Body of pancreas (tissue), 4 donors: ENCODE measurements at regions not wholly inside any gene's neighbourhood (a gene's known extent, or its start where the extent isn't known, plus 50 kb on each side); places are given as distances from the start of the nearest gene placed in this dataset.

Experiments
- ATAC-seq: fragments of 150-250 bp; one replicate; pipeline ENCODE4 v1.9.1; 2016
- DNase-seq, 4 donors: peaks; one replicate each; pipeline ENCODE4 v3.0.0-alpha.2; 2019
- H3K27ac ChIP-seq, 4 donors: fragments of 200-600 bp; sonication (generic); 1 replicate in 3 of 4; 2 replicates in 1 of 4; pipeline versions ENCODE4 v1.5.1 to v1.6.1; 2016 to 2019; ENCODE audit warnings: mild to moderate bottlenecking in 1 of 4, mixed read lengths in 1 of 4, moderate library complexity in 1 of 4
- H3K27me3 ChIP-seq, 2 donors: fragments of 200-600 bp; sonication (generic); one replicate each; pipeline ENCODE4 v1.6.0; 2016; ENCODE audit warnings: mild to moderate bottlenecking in 1 of 2
- H3K36me3 ChIP-seq, 2 donors: fragments of 200-600 bp; sonication (generic); replicated peaks in 1 of 2; 2 replicates each; pipeline ENCODE4 v1.5.1; 2016; ENCODE audit warnings: low read depth in 2 of 2; ENCODE audit not compliant: insufficient read depth in 1 of 2
- H3K4me1 ChIP-seq: fragments of 200-600 bp; sonication (generic); one replicate; pipeline ENCODE4 v1.6.0; 2016
- H3K4me3 ChIP-seq, 2 donors: fragments of 200-600 bp; sonication (generic); 1 replicate in 1 of 2; 2 replicates in 1 of 2; pipeline ENCODE4 v1.5.1; 2016 to 2019
- H3K9me3 ChIP-seq, 3 donors: fragments of 200-600 bp; sonication (generic); 1 replicate in 2 of 3; 2 replicates in 1 of 3; pipeline ENCODE4 v1.5.1; 2016
- POLR2A ChIP-seq, 3 donors: fragments of 450-650 bp; IDR thresholded peaks; one replicate each; pipeline ENCODE4 v1.6.1; 2016; ENCODE audit warnings: antibody characterized with exemption in 3 of 3, mild to moderate bottlenecking in 2 of 3
- WGBS, 2 donors: methylation state at CpG; one replicate each; pipeline ENCODE4 v1.1.5; 2017; 5-methylcytosine and 5-hydroxymethylcytosine counted together
- intact Hi-C: fragments of 100-400 bp; cut with DNase I; formaldehyde crosslinking; loops from one replicate; pipeline ENCODE4 v1.15.1; 2023
- TF ChIP-seq, protein P1 (sequence below), 7 experiments: fragments of 450-650 bp in 4 of 7; fragments of 200-600 bp in 3 of 7; sonication (generic) in 3 of 7; IDR thresholded peaks; one replicate each; pipeline ENCODE4 v1.5.1; 2016 to 2019; ENCODE audit warnings: antibody characterized with exemption in 7 of 7

DNA sequence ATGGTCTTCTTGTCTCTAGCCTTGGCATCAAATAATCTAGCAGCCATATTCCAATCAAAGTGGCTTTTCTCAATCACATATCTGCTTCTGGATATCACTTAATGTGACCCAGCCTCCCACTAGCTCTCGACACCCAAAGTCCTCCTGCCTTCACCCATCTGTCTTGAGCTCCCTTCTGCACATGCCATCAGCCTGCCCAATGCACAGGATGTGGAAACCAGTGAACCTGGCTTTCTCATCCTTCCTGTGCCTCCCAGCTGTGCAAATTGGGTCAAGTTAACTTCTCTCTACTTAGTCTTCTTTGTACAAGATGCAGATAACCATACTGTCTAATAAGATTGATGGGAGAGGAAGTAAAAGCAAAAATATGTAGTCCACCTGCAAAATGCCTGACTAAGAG is 257.9 kb upstream of the PITRM1 start:
- H3K4me3 ChIP-seq, result no peak overlapping the region
- 56 to 63% methylated on average over 1 of the region's 1 CpG for WGBS, 2 donors
- no peak overlapping the region for H3K27ac ChIP-seq
- intact Hi-C loops, result no loop called here
- H3K27me3 ChIP-seq, result no peaks in the 10 kb centered on the region
- H3K4me1 ChIP-seq, result peaks cover 4% of the 10 kb centered on the region
- no peaks in the 10 kb centered on the region for H3K9me3 ChIP-seq
- no peak for ATAC-seq
- no peaks in the 10 kb centered on the region for H3K36me3 ChIP-seq
- no peak for DNase-seq
- TF ChIP-seq POLR2A (IDR thresholded peaks at IDR 0.05), result no peak
- TF ChIP-seq, protein P1, sequence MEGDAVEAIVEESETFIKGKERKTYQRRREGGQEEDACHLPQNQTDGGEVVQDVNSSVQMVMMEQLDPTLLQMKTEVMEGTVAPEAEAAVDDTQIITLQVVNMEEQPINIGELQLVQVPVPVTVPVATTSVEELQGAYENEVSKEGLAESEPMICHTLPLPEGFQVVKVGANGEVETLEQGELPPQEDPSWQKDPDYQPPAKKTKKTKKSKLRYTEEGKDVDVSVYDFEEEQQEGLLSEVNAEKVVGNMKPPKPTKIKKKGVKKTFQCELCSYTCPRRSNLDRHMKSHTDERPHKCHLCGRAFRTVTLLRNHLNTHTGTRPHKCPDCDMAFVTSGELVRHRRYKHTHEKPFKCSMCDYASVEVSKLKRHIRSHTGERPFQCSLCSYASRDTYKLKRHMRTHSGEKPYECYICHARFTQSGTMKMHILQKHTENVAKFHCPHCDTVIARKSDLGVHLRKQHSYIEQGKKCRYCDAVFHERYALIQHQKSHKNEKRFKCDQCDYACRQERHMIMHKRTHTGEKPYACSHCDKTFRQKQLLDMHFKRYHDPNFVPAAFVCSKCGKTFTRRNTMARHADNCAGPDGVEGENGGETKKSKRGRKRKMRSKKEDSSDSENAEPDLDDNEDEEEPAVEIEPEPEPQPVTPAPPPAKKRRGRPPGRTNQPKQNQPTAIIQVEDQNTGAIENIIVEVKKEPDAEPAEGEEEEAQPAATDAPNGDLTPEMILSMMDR (IDR thresholded peaks at IDR 0.05), result no peak

DNA sequence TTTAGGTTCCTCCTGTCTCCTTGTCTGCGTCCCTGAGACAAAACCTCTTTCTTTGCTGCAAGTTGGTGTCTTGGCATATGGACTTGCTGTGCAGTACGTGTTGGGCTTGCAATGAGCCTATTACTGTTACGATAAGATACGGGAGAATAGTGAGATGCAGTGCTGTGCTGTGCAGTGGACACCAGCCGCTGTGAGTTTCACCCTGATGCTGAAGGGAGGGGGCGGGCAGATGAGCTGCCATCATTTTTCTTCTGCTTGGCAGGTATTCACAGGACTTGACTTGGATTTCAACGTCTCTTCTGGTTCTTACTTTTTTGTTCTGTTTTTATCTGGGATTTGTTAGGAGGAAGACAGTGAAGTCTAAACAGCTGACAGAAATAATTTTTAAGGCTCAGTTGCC is 257.1 kb upstream of the PITRM1 start:
- Histone ChIP-seq H3K4me3 (no peak overlapping the region), H3K9me3 (no peaks in the 10 kb centered on the region), H3K27ac (no peak overlapping the region), H3K27me3 (no peaks in the 10 kb centered on the region), H3K36me3 (no peaks in the 10 kb centered on the region), H3K4me1 (peaks cover 4% of the 10 kb centered on the region)
- no peak for DNase-seq
- WGBS, 2 donors, result 48 to 53% methylated on average over 7 of the region's 7 CpGs
- no peak for ATAC-seq
- intact Hi-C loops, result no loop called here
- TF ChIP-seq, protein P1 (IDR thresholded peaks at IDR 0.05), result no peak
- TF ChIP-seq POLR2A (IDR thresholded peaks at IDR 0.05), result no peak

DNA sequence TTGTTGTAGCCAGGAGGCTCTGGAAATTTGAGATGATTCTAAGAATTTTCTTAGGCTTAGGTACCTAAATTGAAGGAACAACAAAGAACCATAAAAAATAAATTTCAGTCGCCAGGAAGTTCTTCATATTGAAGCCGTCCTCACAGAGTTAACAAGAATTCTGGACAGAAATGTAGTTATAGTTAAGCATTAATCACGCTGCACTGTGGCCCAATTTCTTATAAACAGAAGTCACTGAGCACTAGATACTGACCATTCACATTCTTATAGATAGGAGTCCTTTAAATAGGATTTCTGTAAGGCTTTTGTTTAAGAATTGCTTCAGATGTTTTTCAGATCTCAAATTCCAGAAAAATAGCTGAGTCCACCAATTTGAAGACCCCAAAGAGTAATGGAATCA is 256.2 kb upstream of the PITRM1 start:
- TF ChIP-seq, protein P1 (IDR thresholded peaks at IDR 0.05), result no peak
- no peak for TF ChIP-seq POLR2A (IDR thresholded peaks at IDR 0.05)
- no peak for DNase-seq
- intact Hi-C loops, result no loop called here
- Histone ChIP-seq H3K4me3 (no peak overlapping the region), H3K36me3 (no peaks in the 10 kb centered on the region), H3K27ac (no peak overlapping the region), H3K9me3 (no peaks in the 10 kb centered on the region), H3K4me1 (peaks cover 4% of the 10 kb centered on the region), H3K27me3 (no peaks in the 10 kb centered on the region)
- WGBS, 2 donors, result 29 to 43% methylated on average over 3 of the region's 3 CpGs
- no peak for ATAC-seq

DNA sequence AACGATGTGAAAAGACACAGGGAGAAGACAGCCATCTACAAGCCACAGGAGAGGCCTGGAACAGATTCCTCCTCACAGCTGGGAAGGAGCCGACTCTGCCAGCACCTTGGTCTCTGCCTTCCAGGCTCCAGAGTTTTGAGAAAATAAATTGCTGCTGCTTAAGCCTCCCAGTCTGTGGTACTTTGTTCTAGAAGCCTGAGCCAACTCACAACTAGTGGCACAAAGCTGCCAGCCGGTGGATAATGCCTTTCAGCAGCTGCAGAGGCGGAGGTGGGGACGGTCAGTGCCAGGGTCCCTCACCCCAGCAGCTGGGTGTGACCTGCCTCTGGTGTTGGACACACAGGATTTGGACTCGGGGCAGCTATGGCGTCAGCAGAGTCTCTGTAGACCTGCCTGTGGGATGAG is 255.4 kb upstream of the PITRM1 start:
- Histone ChIP-seq H3K9me3 (no peaks in the 10 kb centered on the region), H3K4me1 (peaks cover 4% of the 10 kb centered on the region), H3K4me3 (no peak overlapping the region), H3K27me3 (no peaks in the 10 kb centered on the region), H3K36me3 (no peaks in the 10 kb centered on the region), H3K27ac (no peak overlapping the region)
- TF ChIP-seq, protein P1 (IDR thresholded peaks at IDR 0.05), result no peak
- no peak for TF ChIP-seq POLR2A (IDR thresholded peaks at IDR 0.05)
- no peak for ATAC-seq
- WGBS, 2 donors, result 67 to 84% methylated on average over 7 of the region's 7 CpGs
- intact Hi-C loops, result no loop called here
- DNase-seq, result no peak

DNA sequence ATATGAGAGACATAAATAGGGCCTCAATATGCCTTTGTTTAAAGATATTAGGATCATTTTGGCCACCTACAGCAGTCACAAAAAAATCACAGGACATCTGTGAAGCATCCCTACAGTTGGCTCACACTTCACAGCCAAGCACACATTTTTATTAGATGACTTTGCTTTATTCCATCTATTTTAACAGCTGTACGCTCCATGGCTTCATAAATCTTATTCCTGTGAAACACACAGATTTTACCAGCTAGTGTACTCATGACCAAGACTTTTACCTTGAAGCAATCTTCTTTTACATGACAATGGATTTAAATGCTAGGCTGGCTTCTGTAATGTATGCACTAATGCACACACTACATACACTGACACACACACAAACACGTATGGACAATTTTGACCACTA is 254.8 kb upstream of the PITRM1 start:
- Histone ChIP-seq H3K4me1 (peaks cover 4% of the 10 kb centered on the region), H3K27ac (no peak overlapping the region), H3K9me3 (no peaks in the 10 kb centered on the region), H3K4me3 (no peak overlapping the region), H3K36me3 (no peaks in the 10 kb centered on the region), H3K27me3 (no peaks in the 10 kb centered on the region)
- no peak for ATAC-seq
- intact Hi-C loops, result no loop called here
- TF ChIP-seq, protein P1 (IDR thresholded peaks at IDR 0.05), result no peak
- no peak for TF ChIP-seq POLR2A (IDR thresholded peaks at IDR 0.05)
- WGBS, 2 donors, result 83 to 86% methylated on average over 2 of the region's 2 CpGs
- no peak for DNase-seq
